TTC549 (cell line): ENCODE measurements at regions not wholly inside any gene's neighbourhood (a gene's known extent, or its start where the extent isn't known, plus 50 kb on each side); places are given as distances from the start of the nearest gene placed in this dataset.

Experiments used
- FAIRE-seq: peaks from 2 replicates; lab custom pipeline; 2012; peaks lifted over from hg19 to GRCh38; lab: Jason Lieb, UNC

- FAIRE-seq = no peak
These were observed 1341.7 kb downstream of the PCDH7 start for GRCh38 chr4:32061916-32062315.

GRCh38 chr4:32073542-32073941 lies 1353.4 kb downstream of the PCDH7 start:
- FAIRE-seq = no peak

GRCh38 chr4:32087211-32087610 lies 1367.0 kb downstream of the PCDH7 start:
- FAIRE-seq = no peak

GRCh38 chr4:32094987-32095386 lies 1374.8 kb downstream of the PCDH7 start:
- FAIRE-seq = no peak

GRCh38 chr4:32102896-32103295 lies 1382.7 kb downstream of the PCDH7 start:
- no peak for FAIRE-seq

- no peak for FAIRE-seq
These were observed 1386.6 kb downstream of the PCDH7 start for GRCh38 chr4:32106767-32107166.

GRCh38 chr4:32112891-32113290 lies 1392.7 kb downstream of the PCDH7 start:
- FAIRE-seq = no peak

- no peak for FAIRE-seq
These were observed 1397.5 kb downstream of the PCDH7 start for GRCh38 chr4:32117693-32118092.

- no peak for FAIRE-seq
These were observed 1399.7 kb downstream of the PCDH7 start for GRCh38 chr4:32119907-32120306.

GRCh38 chr4:32128549-32128948 lies 1408.4 kb downstream of the PCDH7 start:
- no peak for FAIRE-seq

- no peak for FAIRE-seq
These were observed 1409.8 kb downstream of the PCDH7 start for GRCh38 chr4:32129967-32130366.

GRCh38 chr4:32133141-32133540 lies 1413.0 kb downstream of the PCDH7 start:
- no peak for FAIRE-seq

GRCh38 chr4:32133734-32134133 lies 1413.6 kb downstream of the PCDH7 start:
- FAIRE-seq = no peak

- no peak for FAIRE-seq
These were observed 1415.5 kb downstream of the PCDH7 start for GRCh38 chr4:32135642-32136041.

- no peak for FAIRE-seq
These were observed 1416.1 kb downstream of the PCDH7 start for GRCh38 chr4:32136081-32136787.

- FAIRE-seq = no peak
These were observed 1420.5 kb downstream of the PCDH7 start for GRCh38 chr4:32140636-32141035.

- no peak for FAIRE-seq
These were observed 1421.9 kb downstream of the PCDH7 start for GRCh38 chr4:32142075-32142474.

- no peak for FAIRE-seq
These were observed 1425.8 kb downstream of the PCDH7 start for GRCh38 chr4:32145987-32146386.

- FAIRE-seq = no peak
These were observed 1427.4 kb downstream of the PCDH7 start for GRCh38 chr4:32147446-32148085.

GRCh38 chr4:32148111-32148666 lies 1428.0 kb downstream of the PCDH7 start:
- no peak for FAIRE-seq

GRCh38 chr4:32158961-32159360 lies 1438.8 kb downstream of the PCDH7 start:
- no peak for FAIRE-seq

GRCh38 chr4:32161392-32161791 lies 1441.2 kb downstream of the PCDH7 start:
- FAIRE-seq = no peak

- no peak for FAIRE-seq
These were observed 1443.0 kb downstream of the PCDH7 start for GRCh38 chr4:32163125-32163524.

GRCh38 chr4:32169841-32170240 lies 1449.7 kb downstream of the PCDH7 start:
- no peak for FAIRE-seq
